RWPE2 (cell line): ENCODE measurements at regions not wholly inside any gene's neighbourhood (a gene's known extent, or its start where the extent isn't known, plus 50 kb on each side); places are given as distances from the start of the nearest gene placed in this dataset.
A peak's percentile ranks its signal among the peaks of the same experiment; 100 is the strongest.

Experiments
- ATAC-seq: fragments of 200-7000 bp; cut with Tn5 transposase; 3 replicates; pipeline ENCODE4 v1.9.1; 2021; ENCODE audit warnings: low read depth
- DNase-seq: peaks from one replicate; pipeline ENCODE4 v3.0.0-alpha.2; 2020; ENCODE audit warnings: low spot score
- H3K27ac ChIP-seq: fragments of 450-650 bp; 2 replicates; pipeline ENCODE4 v1.5.1; 2017; ENCODE audit warnings: mild to moderate bottlenecking; ENCODE audit not compliant: poor library complexity, severe bottlenecking
- H3K27me3 ChIP-seq: fragments of 250-450 bp; sonication (Bioruptor Pico); 2 replicates; pipeline ENCODE4 v1.5.1; 2021; ENCODE audit warnings: mild to moderate bottlenecking, moderate library complexity; ENCODE audit not compliant: insufficient read depth, poor library complexity, severe bottlenecking
- H3K36me3 ChIP-seq: fragments of 250-450 bp; sonication (Bioruptor Pico); 2 replicates; pipeline ENCODE4 v1.5.1; 2020; ENCODE audit warnings: low read depth, mild to moderate bottlenecking, moderate library complexity
- H3K4me1 ChIP-seq: fragments of 250-450 bp; sonication (Bioruptor Pico); 2 replicates; pipeline ENCODE4 v1.5.1; 2021; ENCODE audit warnings: mild to moderate bottlenecking, moderate library complexity; ENCODE audit not compliant: insufficient read depth, poor library complexity, severe bottlenecking
- H3K4me3 ChIP-seq: fragments of 250-450 bp; sonication (Bioruptor Pico); 2 replicates; pipeline ENCODE4 v1.5.1; 2021; ENCODE audit warnings: mild to moderate bottlenecking, moderate library complexity; ENCODE audit not compliant: severe bottlenecking
- H3K9me3 ChIP-seq: fragments of 250-450 bp; sonication (Bioruptor Pico); 2 replicates; pipeline ENCODE4 v1.5.1; 2021; ENCODE audit warnings: mild to moderate bottlenecking, moderate library complexity; ENCODE audit not compliant: severe bottlenecking
- CTCF ChIP-seq: fragments of 450-650 bp; IDR thresholded peaks from one replicate; pipeline ENCODE4 v1.5.1; 2017; ENCODE audit warnings: mild to moderate bottlenecking, moderate library complexity; ENCODE audit not compliant: poor library complexity, severe bottlenecking

- TF ChIP-seq CTCF = no peak
- Histone ChIP-seq H3K36me3 (no peaks in the 10 kb centered on the region), H3K9me3 (peaks cover 2% of the 10 kb centered on the region), H3K4me3 (no peak overlapping the region), H3K4me1 (peaks cover 3% of the 10 kb centered on the region), H3K27ac (no peak overlapping the region), H3K27me3 (no peaks in the 10 kb centered on the region)
- DNase-seq (no peak), ATAC-seq (no peak)
Observed at GRCh38 chr18:39805218-39805617, 2149.8 kb upstream of the PIK3C3 start.

GRCh38 chr18:39802648-39803229 is 2152.3 kb upstream of the PIK3C3 start:
- Histone ChIP-seq H3K27me3 (no peaks in the 10 kb centered on the region), H3K4me3 (no peak overlapping the region), H3K4me1 (peaks cover 12% of the 10 kb centered on the region), H3K36me3 (no peaks in the 10 kb centered on the region), H3K9me3 (peaks cover 2% of the 10 kb centered on the region), H3K27ac (no peak overlapping the region)
- no peak for ATAC-seq
- no peak for DNase-seq
- TF ChIP-seq CTCF = no peak

- H3K9me3 ChIP-seq = peaks cover 2% of the 10 kb centered on the region
- no peak for ATAC-seq
- no peak overlapping the region for H3K27ac ChIP-seq
- no peak for DNase-seq
- H3K27me3 ChIP-seq = no peaks in the 10 kb centered on the region
- no peaks in the 10 kb centered on the region for H3K36me3 ChIP-seq
- H3K4me3 ChIP-seq = no peak overlapping the region
- no peak for TF ChIP-seq CTCF
- H3K4me1 ChIP-seq = peaks cover 20% of the 10 kb centered on the region
Observed at GRCh38 chr18:39801848-39802247, 2153.2 kb upstream of the PIK3C3 start.

- H3K4me3 ChIP-seq = no peak overlapping the region
- DNase-seq (no peak), ATAC-seq (no peak)
- no peaks in the 10 kb centered on the region for H3K36me3 ChIP-seq
- TF ChIP-seq CTCF = no peak
- peaks cover 20% of the 10 kb centered on the region for H3K4me1 ChIP-seq
- peaks cover 2% of the 10 kb centered on the region for H3K9me3 ChIP-seq
- H3K27me3 ChIP-seq = no peaks in the 10 kb centered on the region
- no peak overlapping the region for H3K27ac ChIP-seq
Observed at GRCh38 chr18:39801010-39801409, 2154.0 kb upstream of the PIK3C3 start.

- Histone ChIP-seq H3K27me3 (no peaks in the 10 kb centered on the region), H3K4me1 (peaks cover 20% of the 10 kb centered on the region), H3K27ac (peak overlapping the region; percentile 74), H3K36me3 (no peaks in the 10 kb centered on the region; the same call in 1 of the 2 replicates), H3K4me3 (peak overlapping the region; percentile 51), H3K9me3 (peaks cover 2% of the 10 kb centered on the region)
- no peak for DNase-seq
- peak; percentile 71 for ATAC-seq
- TF ChIP-seq CTCF = no peak
Observed at GRCh38 chr18:39799006-39799405, 2156.0 kb upstream of the PIK3C3 start.
